A673 (cell line): ENCODE measurements at regions not wholly inside any gene's neighbourhood (a gene's known extent, or its start where the extent isn't known, plus 50 kb on each side); places are given as distances from the start of the nearest gene placed in this dataset.
"Not testable (repeated sequence)": the region's sequence is repeated elsewhere in the genome, so short reads cannot be mapped to it uniquely, and the experiment has no call there.

ENCODE experiments used
- BruUV-seq: library from RNA; stranded (reverse); fragments of 400-500 nt; replicated peaks from 2 replicates; lab custom pipeline; 2021; lab: Mats Ljungman, UMichigan
- CTCF ChIA-PET: fragments of 300-600 bp; sonication (Branson Sonifier 250); formaldehyde crosslinking; loops from one replicate; lab custom pipeline; 2022; ENCODE audit warnings: antibody characterized with exemption; lab: Charles Lee
- POLR2A ChIA-PET: fragments of 300-600 bp; sonication (Branson Sonifier 250); formaldehyde crosslinking; loops from one replicate; lab custom pipeline; 2022; ENCODE audit warnings: antibody characterized with exemption; ENCODE audit not compliant: low non-redundant PET; lab: Charles Lee
- DNase-seq: peaks from one replicate; pipeline ENCODE4 v3.0.0-alpha.2; 2015; ENCODE audit warnings: low spot score
- H3K27ac ChIP-seq: fragments of 200-600 bp; sonication (generic); 2 replicates; pipeline ENCODE4 v1.5.1; 2016; ENCODE audit warnings: mixed run types, low read depth, mild to moderate bottlenecking, mixed read lengths, antibody characterized with exemption, low read length; ENCODE audit not compliant: poor library complexity, severe bottlenecking
- H3K27me3 ChIP-seq: fragments of 200-600 bp; sonication (generic); replicated peaks from 2 replicates; pipeline ENCODE4 v1.6.1; 2017; ENCODE audit warnings: mixed run types, low read depth, mild to moderate bottlenecking, mixed read lengths, antibody characterized with exemption, low read length; ENCODE audit not compliant: insufficient read depth, poor library complexity
- H3K36me3 ChIP-seq: fragments of 200-600 bp; sonication (generic); 2 replicates; pipeline ENCODE4 v1.6.1; 2016; ENCODE audit warnings: mixed run types, mild to moderate bottlenecking, mixed read lengths, antibody characterized with exemption, low read length; ENCODE audit not compliant: insufficient read depth, poor library complexity, severe bottlenecking
- H3K4me1 ChIP-seq: fragments of 200-600 bp; sonication (generic); 2 replicates; pipeline ENCODE4 v1.6.1; 2017; ENCODE audit warnings: mixed run types, mild to moderate bottlenecking, mixed read lengths, antibody characterized with exemption, low read length; ENCODE audit not compliant: insufficient read depth, poor library complexity, severe bottlenecking
- H3K4me3 ChIP-seq: fragments of 200-600 bp; sonication (generic); 2 replicates; pipeline ENCODE4 v1.5.1; 2016; ENCODE audit warnings: low read depth, mixed run types, mild to moderate bottlenecking, mixed read lengths, low read length; ENCODE audit not compliant: poor library complexity, severe bottlenecking
- H3K9me3 ChIP-seq: fragments of 200-600 bp; sonication (generic); 2 replicates; pipeline ENCODE4 v1.6.1; 2016; ENCODE audit warnings: mixed run types, low read depth, mild to moderate bottlenecking, mixed read lengths, antibody characterized with exemption, low read length; ENCODE audit not compliant: poor library complexity, severe bottlenecking
- CTCF ChIP-seq: fragments of 300-800, 200-600 bp; sonication (generic); conservative IDR thresholded peaks from 2 replicates; pipeline ENCODE4 v1.5.1; 2017; ENCODE audit warnings: low read depth, mild to moderate bottlenecking, antibody characterized with exemption, low read length, moderate library complexity, mixed read lengths
- EZH2 ChIP-seq: fragments of 200-600 bp; sonication (generic); IDR thresholded peaks from 2 replicates; pipeline ENCODE4 v1.6.1; 2017; ENCODE audit warnings: borderline replicate concordance, low read depth, mild to moderate bottlenecking, mixed read lengths, antibody characterized with exemption, low read length; ENCODE audit not compliant: poor library complexity, severe bottlenecking
- intact Hi-C: fragments of 100-400 bp; cut with micrococcal nuclease; formaldehyde crosslinking; loops from one replicate; pipeline ENCODE4 v1.10.0; 2022; ENCODE audit not compliant: unreplicated experiment

- CTCF ChIA-PET: no interaction called here
- Histone ChIP-seq H3K27ac (no peak overlapping the region), H3K4me1 (no peaks in the 10 kb centered on the region), H3K9me3 (no peaks in the 10 kb centered on the region), H3K4me3 (no peak overlapping the region), H3K36me3 (no peaks in the 10 kb centered on the region), H3K27me3 (no peaks in the 10 kb centered on the region)
- no peak for DNase-seq
- intact Hi-C loops: no loop called here
- BruUV-seq: no TSS peak
- TF ChIP-seq EZH2 (no peak), CTCF (no peak)
- POLR2A ChIA-PET: no interaction called here
Measured at GRCh38 chr7:41403291-41403690, 299.6 kb downstream of the INHBA start.

GRCh38 chr7:41401833-41402232 is 301.1 kb downstream of the INHBA start:
- DNase-seq: no peak
- CTCF ChIA-PET: no interaction called here

GRCh38 chr7:41399171-41399570 is 303.7 kb downstream of the INHBA start:
- Histone ChIP-seq H3K27me3 (no peaks in the 10 kb centered on the region), H3K4me3 (no peak overlapping the region), H3K4me1 (no peaks in the 10 kb centered on the region), H3K9me3 (no peaks in the 10 kb centered on the region), H3K27ac (no peak overlapping the region), H3K36me3 (no peaks in the 10 kb centered on the region)
- BruUV-seq: no TSS peak
- CTCF ChIA-PET: no interaction called here
- intact Hi-C loops: no loop called here
- no peak for TF ChIP-seq EZH2
- POLR2A ChIA-PET: no interaction called here
- DNase-seq: no peak

More at GRCh38 chr7:41401833-41402232, 301.1 kb downstream of the INHBA start:
- no TSS peak for BruUV-seq
- intact Hi-C loops: no loop called here
- POLR2A ChIA-PET: no interaction called here
- Histone ChIP-seq H3K27ac (no peak overlapping the region), H3K27me3 (no peaks in the 10 kb centered on the region), H3K36me3 (no peaks in the 10 kb centered on the region), H3K4me1 (no peaks in the 10 kb centered on the region), H3K4me3 (no peak overlapping the region), H3K9me3 (no peaks in the 10 kb centered on the region)
- no peak for TF ChIP-seq CTCF
- no peak for TF ChIP-seq EZH2

- Histone ChIP-seq H3K4me3 (no peak overlapping the region), H3K27ac (no peak overlapping the region), H3K36me3 (no peaks in the 10 kb centered on the region), H3K9me3 (no peaks in the 10 kb centered on the region), H3K27me3 (peaks cover under 1% of the 10 kb centered on the region), H3K4me1 (no peaks in the 10 kb centered on the region)
- no peak for DNase-seq
- no TSS peak for BruUV-seq
- intact Hi-C loops: no loop called here
- no peak for TF ChIP-seq EZH2
- TF ChIP-seq CTCF: no peak
- ChIA-PET CTCF (no interaction called here), POLR2A (no interaction called here)
Measured at GRCh38 chr7:41391818-41392217, 311.1 kb downstream of the INHBA start.

GRCh38 chr7:41388933-41389332 is 314.0 kb downstream of the INHBA start:
- H3K4me1 ChIP-seq, POLR2A ChIA-PET, DNase-seq, intact Hi-C loops, H3K36me3 ChIP-seq, H3K27me3 ChIP-seq, H3K9me3 ChIP-seq, H3K27ac ChIP-seq, BruUV-seq, CTCF ChIA-PET, H3K4me3 ChIP-seq: not testable (repeated sequence)
